ENCODE measurements at regions not wholly inside any gene's neighbourhood (a gene's known extent, or its start where the extent isn't known, plus 50 kb on each side); places are given as distances from the start of the nearest gene placed in this dataset.

- no peak overlapping the region for H3K4me3 ChIP-seq (ENCODE audit: low read length)
- no peaks in the 10 kb centered on the region for H3K4me1 ChIP-seq (ENCODE audit: control insufficient read depth, insufficient read depth, low read length)
- no peak overlapping the region for H3K27ac ChIP-seq (ENCODE audit: low read depth, low read length)
- no peak overlapping the region for H3K9ac ChIP-seq (ENCODE audit: low read length)
- H3K36me3 ChIP-seq (ENCODE audit: control insufficient read depth, insufficient read depth, low read length), result no peaks in the 10 kb centered on the region
- H3K27me3 ChIP-seq (ENCODE audit: control insufficient read depth, insufficient read depth, low read length), result no peaks in the 10 kb centered on the region
These were observed 1029.1 kb upstream of the KLHL29 start for GRCh38 chr2:22355816-22356433.

- Histone ChIP-seq H3K9ac (ENCODE audit: low read length) (no peak overlapping the region), H3K27me3 (ENCODE audit: control insufficient read depth, insufficient read depth, low read length) (no peaks in the 10 kb centered on the region), H3K4me1 (ENCODE audit: control insufficient read depth, insufficient read depth, low read length) (no peaks in the 10 kb centered on the region), H3K36me3 (ENCODE audit: control insufficient read depth, insufficient read depth, low read length) (no peaks in the 10 kb centered on the region), H3K27ac (ENCODE audit: low read depth, low read length) (no peak overlapping the region), H3K4me3 (ENCODE audit: low read length) (no peak overlapping the region)
These were observed 1025.8 kb upstream of the KLHL29 start for GRCh38 chr2:22359071-22359672.

- H3K36me3 ChIP-seq (ENCODE audit: control insufficient read depth, insufficient read depth, low read length), result no peaks in the 10 kb centered on the region
- no peak overlapping the region for H3K9ac ChIP-seq (ENCODE audit: low read length)
- H3K4me1 ChIP-seq (ENCODE audit: control insufficient read depth, insufficient read depth, low read length), result no peaks in the 10 kb centered on the region
- H3K27ac ChIP-seq (ENCODE audit: low read depth, low read length), result no peak overlapping the region
- H3K27me3 ChIP-seq (ENCODE audit: control insufficient read depth, insufficient read depth, low read length), result no peaks in the 10 kb centered on the region
- no peak overlapping the region for H3K4me3 ChIP-seq (ENCODE audit: low read length)
These were observed 1024.1 kb upstream of the KLHL29 start for GRCh38 chr2:22360735-22361374.

GRCh38 chr2:22361571-22361970, 1023.4 kb upstream of the KLHL29 start:
- Histone ChIP-seq H3K36me3 (ENCODE audit: control insufficient read depth, insufficient read depth, low read length) (no peaks in the 10 kb centered on the region), H3K9ac (ENCODE audit: low read length) (no peak overlapping the region), H3K4me1 (ENCODE audit: control insufficient read depth, insufficient read depth, low read length) (no peaks in the 10 kb centered on the region), H3K27ac (ENCODE audit: low read depth, low read length) (no peak overlapping the region), H3K27me3 (ENCODE audit: control insufficient read depth, insufficient read depth, low read length) (no peaks in the 10 kb centered on the region), H3K4me3 (ENCODE audit: low read length) (no peak overlapping the region)

- H3K4me3 ChIP-seq (ENCODE audit: low read length), result no peak overlapping the region
- no peaks in the 10 kb centered on the region for H3K36me3 ChIP-seq (ENCODE audit: control insufficient read depth, insufficient read depth, low read length)
- no peaks in the 10 kb centered on the region for H3K27me3 ChIP-seq (ENCODE audit: control insufficient read depth, insufficient read depth, low read length)
- no peak overlapping the region for H3K9ac ChIP-seq (ENCODE audit: low read length)
- H3K27ac ChIP-seq (ENCODE audit: low read depth, low read length), result no peak overlapping the region
- no peaks in the 10 kb centered on the region for H3K4me1 ChIP-seq (ENCODE audit: control insufficient read depth, insufficient read depth, low read length)
These were observed 1009.9 kb upstream of the KLHL29 start for GRCh38 chr2:22375096-22375495.

- no peak overlapping the region for H3K9ac ChIP-seq (ENCODE audit: low read length)
- H3K4me1 ChIP-seq (ENCODE audit: control insufficient read depth, insufficient read depth, low read length), result no peaks in the 10 kb centered on the region
- H3K36me3 ChIP-seq (ENCODE audit: control insufficient read depth, insufficient read depth, low read length), result no peaks in the 10 kb centered on the region
- no peaks in the 10 kb centered on the region for H3K27me3 ChIP-seq (ENCODE audit: control insufficient read depth, insufficient read depth, low read length)
- no peak overlapping the region for H3K4me3 ChIP-seq (ENCODE audit: low read length)
- no peak overlapping the region for H3K27ac ChIP-seq (ENCODE audit: low read depth, low read length)
These were observed 1007.7 kb upstream of the KLHL29 start for GRCh38 chr2:22377268-22377667.

GRCh38 chr2:22382479-22383169, 1002.4 kb upstream of the KLHL29 start:
- Histone ChIP-seq H3K27ac (ENCODE audit: low read depth, low read length) (no peak overlapping the region), H3K36me3 (ENCODE audit: control insufficient read depth, insufficient read depth, low read length) (no peaks in the 10 kb centered on the region), H3K4me1 (ENCODE audit: control insufficient read depth, insufficient read depth, low read length) (no peaks in the 10 kb centered on the region), H3K9ac (ENCODE audit: low read length) (no peak overlapping the region), H3K27me3 (ENCODE audit: control insufficient read depth, insufficient read depth, low read length) (no peaks in the 10 kb centered on the region), H3K4me3 (ENCODE audit: low read length) (no peak overlapping the region)

- H3K4me3 ChIP-seq (ENCODE audit: low read length), result no peak overlapping the region
- H3K4me1 ChIP-seq (ENCODE audit: control insufficient read depth, insufficient read depth, low read length), result no peaks in the 10 kb centered on the region
- no peaks in the 10 kb centered on the region for H3K27me3 ChIP-seq (ENCODE audit: control insufficient read depth, insufficient read depth, low read length)
- no peak overlapping the region for H3K9ac ChIP-seq (ENCODE audit: low read length)
- no peak overlapping the region for H3K27ac ChIP-seq (ENCODE audit: low read depth, low read length)
- H3K36me3 ChIP-seq (ENCODE audit: control insufficient read depth, insufficient read depth, low read length), result no peaks in the 10 kb centered on the region
These were observed 987.1 kb upstream of the KLHL29 start for GRCh38 chr2:22397847-22398246.

GRCh38 chr2:22403748-22404147, 981.2 kb upstream of the KLHL29 start:
- no peaks in the 10 kb centered on the region for H3K36me3 ChIP-seq (ENCODE audit: control insufficient read depth, insufficient read depth, low read length)
- H3K27me3 ChIP-seq (ENCODE audit: control insufficient read depth, insufficient read depth, low read length), result no peaks in the 10 kb centered on the region
- no peaks in the 10 kb centered on the region for H3K4me1 ChIP-seq (ENCODE audit: control insufficient read depth, insufficient read depth, low read length)

GRCh38 chr2:22406625-22407024, 978.4 kb upstream of the KLHL29 start:
- Histone ChIP-seq H3K27ac (ENCODE audit: low read depth, low read length) (no peak overlapping the region), H3K27me3 (ENCODE audit: control insufficient read depth, insufficient read depth, low read length) (no peaks in the 10 kb centered on the region), H3K36me3 (ENCODE audit: control insufficient read depth, insufficient read depth, low read length) (no peaks in the 10 kb centered on the region), H3K4me1 (ENCODE audit: control insufficient read depth, insufficient read depth, low read length) (no peaks in the 10 kb centered on the region), H3K4me3 (ENCODE audit: low read length) (no peak overlapping the region), H3K9ac (ENCODE audit: low read length) (no peak overlapping the region)

More at GRCh38 chr2:22403748-22404147, 981.2 kb upstream of the KLHL29 start:
- H3K4me3 ChIP-seq (ENCODE audit: low read length), result no peak overlapping the region
- H3K27ac ChIP-seq (ENCODE audit: low read depth, low read length), result no peak overlapping the region
- H3K9ac ChIP-seq (ENCODE audit: low read length), result no peak overlapping the region

GRCh38 chr2:22420076-22420475, 964.9 kb upstream of the KLHL29 start:
- no peaks in the 10 kb centered on the region for H3K36me3 ChIP-seq (ENCODE audit: control insufficient read depth, insufficient read depth, low read length)
- no peak overlapping the region for H3K27ac ChIP-seq (ENCODE audit: low read depth, low read length)
- H3K9ac ChIP-seq (ENCODE audit: low read length), result no peak overlapping the region
- no peaks in the 10 kb centered on the region for H3K4me1 ChIP-seq (ENCODE audit: control insufficient read depth, insufficient read depth, low read length)
- H3K4me3 ChIP-seq (ENCODE audit: low read length), result no peak overlapping the region
- H3K27me3 ChIP-seq (ENCODE audit: control insufficient read depth, insufficient read depth, low read length), result no peaks in the 10 kb centered on the region

GRCh38 chr2:22442051-22442450, 942.9 kb upstream of the KLHL29 start:
- no peak overlapping the region for H3K27ac ChIP-seq (ENCODE audit: low read depth, low read length)
- H3K27me3 ChIP-seq (ENCODE audit: control insufficient read depth, insufficient read depth, low read length), result no peaks in the 10 kb centered on the region
- no peaks in the 10 kb centered on the region for H3K4me1 ChIP-seq (ENCODE audit: control insufficient read depth, insufficient read depth, low read length)
- no peaks in the 10 kb centered on the region for H3K36me3 ChIP-seq (ENCODE audit: control insufficient read depth, insufficient read depth, low read length)
- no peak overlapping the region for H3K4me3 ChIP-seq (ENCODE audit: low read length)
- no peak overlapping the region for H3K9ac ChIP-seq (ENCODE audit: low read length)

All from rectal smooth muscle tissue (tissue), 1 donor.